ENCODE measurements at regions not wholly inside any gene's neighbourhood (a gene's known extent, or its start where the extent isn't known, plus 50 kb on each side); places are given as distances from the start of the nearest gene placed in this dataset.
"Not testable (repeated sequence)": the region's sequence is repeated elsewhere in the genome, so short reads cannot be mapped to it uniquely, and the experiment has no call there.

DNA sequence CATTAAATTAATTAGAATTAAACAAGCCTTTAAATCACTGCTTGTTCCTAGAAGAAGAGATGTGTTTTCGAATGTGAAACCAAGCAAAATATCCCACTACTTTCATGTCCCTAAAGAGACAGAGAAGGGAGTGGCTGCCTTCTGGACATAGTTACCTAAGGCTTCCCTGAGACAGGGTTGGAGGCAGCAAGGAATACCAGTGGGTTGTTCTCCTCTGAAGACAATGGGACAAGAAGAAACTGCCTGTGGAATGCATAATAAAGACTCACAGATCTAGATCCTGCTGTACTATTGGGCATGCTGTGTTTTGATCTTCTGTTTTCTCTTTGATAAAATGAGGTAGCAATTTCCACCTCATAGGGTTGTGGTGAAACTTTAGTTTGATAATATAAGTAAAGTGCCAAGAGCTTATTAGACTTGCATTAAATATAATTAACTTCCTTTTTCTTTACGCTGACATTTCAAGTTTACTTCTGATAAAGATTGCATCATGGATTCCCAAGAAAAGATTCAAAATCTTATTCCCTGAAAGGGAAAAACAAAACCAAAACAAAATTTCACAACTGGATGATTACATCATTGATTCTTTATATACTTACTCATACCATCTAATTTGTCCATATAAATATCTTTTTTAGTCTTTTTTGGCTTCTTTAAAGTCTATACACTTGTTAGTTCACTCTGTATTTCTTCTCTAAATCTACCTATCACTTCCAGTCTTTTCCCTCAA lies 621.3 kb downstream of the ETS1 start:
- DNase-seq (ENCODE audit: low spot score): no peak

DNA sequence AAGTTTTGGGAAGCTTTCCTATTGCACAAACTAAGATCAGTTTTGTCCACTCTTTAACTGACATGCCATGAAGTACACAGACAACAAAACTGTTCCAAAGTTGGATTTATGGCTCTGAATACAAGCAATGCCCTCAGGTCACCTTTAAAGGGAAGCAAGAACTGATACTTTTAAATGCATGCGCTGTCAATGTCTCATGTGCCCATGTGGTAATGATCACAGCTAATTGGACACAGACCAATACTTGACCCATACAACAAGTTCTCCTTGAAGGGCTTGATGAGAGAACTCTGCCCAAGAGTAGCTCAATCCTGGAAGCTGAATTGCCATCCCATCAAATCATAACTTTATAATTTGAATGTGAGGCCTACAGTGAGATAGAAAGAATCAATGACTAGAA lies 624.9 kb downstream of the ETS1 start:
- DNase-seq (ENCODE audit: low spot score): no peak

DNA sequence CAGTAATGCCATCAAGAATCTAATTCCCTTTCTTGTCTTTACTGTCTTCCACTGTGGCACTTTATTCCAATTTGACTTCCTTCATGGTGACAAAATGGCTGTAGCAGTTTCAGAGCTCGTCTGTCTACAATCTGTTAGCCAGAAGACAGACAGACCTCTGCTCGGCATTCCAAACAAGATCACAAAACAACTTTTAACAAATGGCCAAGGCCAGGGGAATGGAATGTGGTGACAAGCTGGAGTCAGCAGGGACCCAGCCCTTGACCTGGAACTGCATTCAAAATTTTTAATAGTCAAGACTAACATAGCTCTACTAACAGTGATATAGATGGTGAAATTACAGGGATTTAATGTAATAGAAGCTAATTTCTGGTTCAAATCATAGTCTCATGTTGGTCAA lies 637.2 kb downstream of the ETS1 start:
- no peak for DNase-seq (ENCODE audit: low spot score)

DNA sequence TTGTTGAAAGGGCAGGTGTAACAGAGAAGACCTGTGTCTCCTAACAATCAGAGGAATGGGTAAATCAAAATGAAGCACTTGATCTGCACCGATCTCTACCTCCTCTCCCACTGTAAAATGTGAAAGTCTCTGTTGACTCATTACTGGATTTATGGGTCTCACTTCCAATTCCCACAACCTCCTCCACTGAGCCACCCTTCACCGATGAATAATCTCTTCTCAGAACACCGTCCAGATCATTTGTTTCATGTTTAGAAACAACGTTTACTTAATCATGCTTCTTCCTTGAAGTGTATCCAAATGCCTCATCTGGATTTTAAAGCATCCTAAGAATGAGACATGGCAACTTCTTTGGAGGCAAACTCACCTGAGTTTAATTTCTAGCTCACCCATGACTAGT lies 643.6 kb downstream of the ETS1 start:
- no peak for DNase-seq (ENCODE audit: low spot score)

DNA sequence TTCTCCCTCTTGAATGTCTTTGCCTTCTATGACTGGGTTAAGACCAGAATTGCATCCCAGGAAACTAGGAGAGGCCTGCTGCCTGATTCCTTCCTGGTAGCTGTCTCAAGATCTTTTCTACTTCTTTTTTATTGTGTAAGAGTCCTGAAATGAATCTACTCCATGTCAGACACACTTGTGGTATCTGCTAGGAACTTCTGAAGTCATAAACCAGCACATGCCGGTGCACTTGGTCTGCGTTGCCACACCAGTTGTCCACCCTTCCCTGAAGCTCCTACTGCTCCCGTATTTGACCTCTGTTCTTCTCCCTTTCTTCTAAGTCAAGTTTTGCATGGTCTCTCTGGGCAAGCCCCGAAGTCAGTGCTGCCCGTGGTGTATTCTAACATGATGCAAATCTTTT lies 644.2 kb downstream of the ETS1 start:
- no peak for DNase-seq (ENCODE audit: low spot score)

DNA sequence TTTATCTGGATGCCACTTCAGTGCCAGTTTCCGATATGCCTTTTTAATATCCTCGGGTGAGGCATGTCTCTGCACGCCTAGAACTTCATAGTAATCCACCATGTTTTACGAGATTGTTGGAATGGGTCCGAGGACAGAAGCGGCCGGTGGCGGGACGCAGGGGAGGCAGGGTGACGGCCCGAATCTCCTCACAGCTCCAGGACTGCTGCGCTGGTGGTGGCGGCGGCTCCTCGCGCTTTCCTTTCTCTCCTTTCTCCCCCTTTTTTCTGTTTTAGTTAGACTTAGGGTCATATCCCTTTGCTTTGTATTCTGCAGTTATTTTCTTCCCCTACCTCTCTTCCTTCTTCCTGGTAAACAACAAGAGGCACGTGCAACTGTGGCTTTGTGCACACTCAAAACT lies 645.8 kb downstream of the ETS1 start:
- DNase-seq (ENCODE audit: low spot score): not testable (repeated sequence)

DNA sequence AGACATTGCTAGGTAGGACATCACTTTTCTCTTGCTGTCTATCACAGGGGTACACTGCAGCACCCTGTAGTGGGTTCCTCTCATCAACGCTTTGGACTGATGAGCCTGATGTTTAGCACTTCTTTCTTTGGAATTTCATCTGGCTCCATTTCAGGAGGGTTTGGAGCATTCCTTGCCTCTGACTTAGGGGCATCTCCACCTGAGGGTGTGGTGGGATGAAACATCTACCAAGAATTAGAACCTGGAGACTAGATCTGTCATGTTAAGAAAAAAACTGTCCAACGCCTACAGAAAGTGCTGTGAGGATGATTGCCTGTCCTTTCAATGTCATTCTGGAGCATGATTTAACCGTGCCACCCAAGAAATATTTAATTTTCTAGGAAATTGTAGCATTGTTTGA lies 648.4 kb downstream of the ETS1 start:
- no peak for DNase-seq (ENCODE audit: low spot score)

DNA sequence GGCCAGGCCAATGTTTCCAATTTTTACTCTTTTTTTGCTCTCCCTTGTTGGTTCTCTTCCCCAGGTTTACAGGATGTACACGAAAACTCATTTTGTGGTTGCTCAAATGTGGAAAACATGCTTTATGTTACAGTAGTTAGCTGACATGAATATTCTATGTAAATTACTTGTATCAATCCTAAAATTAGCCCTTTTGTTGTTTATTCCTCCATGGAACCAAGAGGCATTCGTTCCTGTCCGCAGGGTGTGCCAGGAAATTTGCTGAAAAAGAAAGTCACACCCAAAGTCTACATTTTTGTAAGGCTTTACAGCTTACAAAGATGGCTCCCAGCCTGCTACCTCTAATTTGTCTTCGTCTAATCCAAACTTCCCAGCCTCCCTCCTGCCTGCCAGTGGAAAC lies 652.3 kb downstream of the ETS1 start:
- DNase-seq (ENCODE audit: low spot score): no peak

DNA sequence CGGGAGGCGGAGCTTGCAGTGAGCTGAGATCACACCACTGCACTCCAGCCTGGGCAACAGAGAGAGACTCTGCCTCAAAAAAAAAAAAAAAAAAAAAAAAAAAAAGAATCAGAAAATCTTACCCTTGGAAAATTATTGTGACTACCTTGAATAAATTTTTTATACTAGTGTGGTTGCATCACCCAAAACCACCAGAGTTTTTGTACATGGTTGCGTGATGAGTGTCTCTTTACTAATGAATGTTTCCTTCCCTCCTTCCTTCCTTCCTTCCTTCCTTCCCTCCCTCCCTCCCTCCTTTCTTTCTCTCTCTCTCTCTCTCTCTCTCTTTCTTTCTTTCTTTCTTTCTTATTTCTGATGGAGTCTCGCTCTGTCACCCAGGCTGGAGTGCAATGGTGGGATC lies 653.4 kb downstream of the ETS1 start:
- DNase-seq (ENCODE audit: low spot score): not testable (repeated sequence)

DNA sequence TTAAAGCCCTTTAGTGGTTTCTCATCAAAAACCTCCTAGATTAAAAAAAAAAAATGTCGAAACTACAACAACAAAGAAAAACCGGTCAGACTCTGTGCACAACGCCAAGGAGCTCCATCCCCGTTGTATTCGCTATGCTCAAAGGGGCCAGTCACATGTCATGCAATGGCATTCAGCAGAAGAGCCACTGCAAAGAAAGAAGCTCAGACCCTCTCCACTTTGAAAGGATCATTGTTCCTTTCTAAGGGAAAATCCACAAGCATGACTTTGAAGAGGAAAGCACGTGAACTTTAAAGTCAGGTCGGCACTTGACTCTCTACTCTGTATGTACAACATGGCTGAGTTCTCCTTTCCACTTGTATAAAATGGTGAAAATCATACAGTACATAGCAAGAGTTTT lies 655.6 kb downstream of the ETS1 start:
- DNase-seq (ENCODE audit: low spot score): no peak

DNA sequence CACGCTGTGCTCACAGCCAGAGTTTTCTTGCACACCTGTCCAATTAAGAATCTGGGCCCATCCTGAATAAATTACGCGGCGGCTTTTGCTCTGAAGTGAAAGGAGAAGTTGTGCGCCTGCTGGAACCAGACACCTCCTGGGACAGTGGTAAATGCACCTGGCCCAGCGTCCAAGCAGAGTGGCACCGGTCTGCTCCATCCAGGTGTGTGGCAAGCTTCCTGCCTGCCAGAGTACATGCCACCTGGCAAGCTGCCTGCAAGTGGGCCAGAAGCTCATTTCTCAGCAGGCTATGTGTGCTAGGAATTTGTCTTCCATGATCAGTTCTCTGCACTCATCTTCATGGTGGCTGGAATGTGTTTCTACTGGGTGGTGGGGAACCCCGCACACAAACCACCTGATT lies 660.6 kb downstream of the ETS1 start:
- DNase-seq (ENCODE audit: low spot score): no peak

DNA sequence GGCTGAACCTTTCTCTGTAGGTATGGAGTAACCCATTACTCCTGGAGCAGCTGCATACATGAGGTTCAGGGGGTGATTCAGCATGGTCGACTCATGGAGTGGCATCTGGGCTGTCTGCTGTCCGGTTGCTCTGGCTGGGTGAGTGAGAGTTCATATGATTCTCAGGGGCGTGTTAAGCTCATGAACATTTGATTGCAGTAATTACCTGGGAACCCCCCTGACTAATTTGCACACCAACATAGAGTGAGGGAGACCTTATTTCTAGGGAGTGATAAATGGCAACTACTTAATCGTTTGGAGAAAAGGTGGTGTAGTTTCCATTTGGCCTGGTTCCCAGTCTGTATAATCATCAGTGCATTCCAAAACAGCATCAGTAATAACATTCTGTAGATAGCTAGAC lies 661.9 kb downstream of the ETS1 start:
- DNase-seq (ENCODE audit: low spot score): no peak

DNA sequence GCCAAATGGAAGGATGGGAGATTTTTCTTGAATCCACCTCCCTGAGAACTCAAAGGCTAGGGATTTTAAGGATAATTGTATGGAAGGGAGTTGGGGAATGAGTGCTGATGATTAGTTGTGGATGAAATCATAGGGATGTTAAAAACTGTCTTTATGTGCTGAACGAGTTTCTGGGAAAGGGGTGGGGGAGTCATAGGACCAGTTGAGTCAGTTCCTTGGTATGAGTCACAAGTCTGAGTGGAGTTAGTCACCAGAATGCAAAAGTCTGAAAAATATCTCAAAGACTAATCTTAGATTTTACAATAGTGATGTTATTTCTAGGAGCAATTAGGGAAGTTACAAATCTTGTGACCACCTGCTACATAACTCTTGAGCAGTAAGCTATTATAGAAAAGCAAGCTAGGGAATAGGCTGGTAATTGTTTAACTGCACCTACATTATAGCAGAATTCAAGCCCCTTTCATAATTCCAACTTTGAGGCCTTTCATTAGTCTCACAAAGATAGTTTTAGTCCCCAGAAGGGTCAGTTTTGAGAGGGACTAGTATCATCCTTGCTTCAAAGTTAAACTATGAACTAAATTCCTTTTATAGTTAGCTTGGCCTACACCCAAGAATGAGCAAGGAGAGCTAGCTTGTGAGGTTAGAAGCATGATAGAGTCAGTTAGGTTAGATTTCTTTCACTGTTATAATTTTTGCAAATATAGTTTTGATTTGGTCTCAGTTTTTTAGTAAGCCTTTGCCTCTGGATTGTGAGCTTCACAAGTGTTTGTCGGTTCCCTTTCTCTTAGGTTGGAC lies 668.0 kb downstream of the ETS1 start:
- DNase-seq (ENCODE audit: low spot score): no peak

DNA sequence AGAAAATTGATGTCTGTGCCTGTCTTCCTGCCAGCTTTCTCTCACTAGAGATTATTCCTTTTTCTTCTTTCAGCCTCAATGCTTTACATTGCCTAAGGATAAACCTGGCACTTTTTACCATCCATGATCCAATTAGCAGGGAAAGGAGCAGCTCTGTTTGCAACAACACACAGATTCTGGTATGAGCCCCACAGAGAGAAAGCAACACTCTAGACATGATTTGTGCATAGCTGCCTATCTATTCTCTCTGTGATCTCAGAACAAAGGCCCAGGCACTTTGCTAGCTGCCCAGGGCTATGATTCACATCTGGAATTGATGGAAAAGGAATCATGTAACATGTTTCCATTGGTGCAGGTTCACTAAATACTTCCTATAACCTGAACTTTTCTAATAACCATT lies 685.0 kb downstream of the ETS1 start:
- DNase-seq (ENCODE audit: low spot score): no peak

DNA sequence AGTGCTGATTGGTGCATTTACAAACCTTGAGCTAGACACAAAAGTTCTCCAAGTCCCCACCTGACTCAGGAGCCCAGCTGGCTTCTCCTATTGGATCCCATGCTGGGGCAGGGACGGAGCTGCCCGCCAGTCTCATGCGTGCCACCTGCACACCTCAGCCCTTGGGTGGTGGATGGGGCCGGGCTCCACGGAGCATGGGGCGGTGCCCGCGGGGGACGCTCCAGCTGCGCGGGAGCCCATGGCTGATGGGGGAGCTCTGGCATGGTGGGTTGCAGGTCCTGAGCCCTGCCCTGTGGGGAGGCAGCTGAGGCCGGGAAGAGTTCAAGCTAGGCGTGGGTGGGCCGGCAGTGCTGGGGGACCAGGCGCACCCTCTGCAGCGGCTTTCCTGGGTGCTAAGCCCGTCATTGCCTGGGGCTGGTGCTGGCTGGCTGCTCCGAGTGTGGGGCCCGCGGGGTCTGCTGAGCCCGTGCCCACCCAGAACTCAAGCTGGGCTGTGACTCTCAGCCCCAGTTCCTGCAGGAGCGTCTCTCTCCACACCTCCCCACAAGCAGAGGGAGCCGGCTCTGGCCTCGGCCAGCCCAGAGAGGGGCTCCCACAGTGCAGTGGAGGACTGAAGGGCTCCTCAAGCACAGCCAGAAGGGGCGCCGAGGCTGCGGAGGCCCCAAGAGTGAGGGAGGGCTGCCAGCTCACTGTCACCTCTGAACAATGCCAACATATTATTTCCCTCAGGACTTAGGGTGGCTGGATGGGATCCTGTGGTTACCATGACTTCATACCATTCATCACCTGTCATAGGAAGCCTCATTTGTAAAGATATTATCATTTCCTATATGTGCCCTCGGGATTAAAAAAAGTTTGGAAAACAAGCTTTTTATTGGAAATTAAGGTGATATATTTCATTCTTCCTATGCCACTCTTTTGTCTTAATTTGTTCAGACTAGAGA lies 688.7 kb downstream of the ETS1 start:
- no peak for DNase-seq (ENCODE audit: low spot score)

DNA sequence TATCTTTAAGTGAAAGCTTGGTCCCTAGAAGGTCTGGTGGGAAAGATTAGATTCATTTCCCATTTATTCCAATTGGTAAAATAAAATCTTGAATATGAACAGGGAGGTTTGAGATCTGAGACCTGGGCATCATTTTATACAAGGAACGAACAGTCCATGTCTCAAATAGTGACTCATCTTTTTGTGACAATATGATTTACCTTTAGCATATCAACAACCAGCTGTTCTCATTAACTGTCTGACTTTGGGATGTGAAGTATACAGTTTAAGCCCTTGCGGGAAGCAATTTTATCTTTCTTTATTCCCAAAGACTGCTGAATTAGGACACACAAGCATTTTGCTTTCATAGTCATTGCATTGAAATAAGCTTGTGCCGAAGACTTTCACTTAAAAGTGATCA lies 691.6 kb downstream of the ETS1 start:
- no peak for DNase-seq (ENCODE audit: low spot score)

DNA sequence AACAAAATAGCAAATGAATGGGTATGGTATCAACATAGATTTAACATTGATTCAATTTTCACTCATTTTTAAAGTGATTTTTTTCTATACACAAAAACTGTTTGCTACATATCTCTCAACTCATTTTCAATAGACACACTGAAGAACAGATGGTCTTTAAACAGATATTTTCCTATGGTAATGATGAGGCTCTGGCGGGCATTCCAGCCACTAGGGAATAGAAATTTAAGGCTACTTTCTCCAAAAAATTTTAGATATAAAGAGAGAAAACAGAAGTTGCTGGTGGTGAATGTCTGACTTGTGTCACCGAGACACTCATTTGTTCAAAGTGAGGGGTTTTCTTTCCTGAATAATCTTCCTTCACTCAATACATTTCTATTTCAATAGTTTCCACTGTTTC lies 693.0 kb downstream of the ETS1 start:
- no peak for DNase-seq (ENCODE audit: low spot score)

DNA sequence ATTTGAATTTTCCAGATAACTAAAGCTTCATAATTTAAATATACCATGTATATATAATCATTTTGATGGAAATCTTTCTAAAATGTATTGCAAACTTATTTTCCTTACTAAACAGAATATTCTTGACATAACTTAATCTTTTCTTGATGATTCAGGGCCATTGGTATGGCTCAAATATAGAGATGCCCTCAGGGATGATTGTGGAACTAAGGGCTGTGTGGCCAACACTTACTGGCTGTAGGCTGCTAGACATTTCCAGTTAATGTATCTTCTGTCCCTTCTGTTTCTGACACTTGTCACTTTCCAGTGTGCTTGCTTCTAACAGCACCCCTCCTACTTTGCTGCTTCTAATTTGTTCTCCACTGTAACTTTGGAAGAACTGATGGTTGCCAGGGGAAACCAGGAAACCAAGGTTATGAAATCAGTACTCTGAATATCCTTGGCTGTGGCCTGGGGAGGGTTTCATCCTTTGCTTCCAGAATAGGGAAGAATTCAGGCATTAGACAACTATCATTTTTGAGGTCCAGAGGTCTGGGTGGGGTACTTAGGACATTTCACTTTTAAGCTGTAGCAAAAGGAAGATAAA lies 697.2 kb downstream of the ETS1 start:
- no peak for DNase-seq (ENCODE audit: low spot score)

DNA sequence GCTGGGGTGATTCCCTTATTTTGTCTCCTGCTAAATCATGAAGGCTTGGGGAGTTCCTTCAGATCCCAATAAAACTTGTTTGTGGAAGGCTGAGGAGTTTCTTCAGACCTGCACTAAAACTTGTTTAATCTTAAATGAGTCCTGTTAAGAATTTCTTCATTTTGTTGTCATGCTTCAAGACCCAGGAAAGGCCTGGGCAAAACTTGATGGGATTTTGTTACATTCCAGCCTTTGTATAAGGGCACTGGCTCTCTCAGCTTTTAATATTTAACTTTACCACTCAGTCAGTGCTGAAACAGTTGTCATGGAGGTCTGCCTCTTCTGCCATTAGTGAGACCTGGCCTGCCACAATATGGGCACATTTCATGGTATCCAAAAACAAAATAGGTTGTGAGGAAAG lies 699.0 kb downstream of the ETS1 start:
- DNase-seq (ENCODE audit: low spot score): no peak

DNA sequence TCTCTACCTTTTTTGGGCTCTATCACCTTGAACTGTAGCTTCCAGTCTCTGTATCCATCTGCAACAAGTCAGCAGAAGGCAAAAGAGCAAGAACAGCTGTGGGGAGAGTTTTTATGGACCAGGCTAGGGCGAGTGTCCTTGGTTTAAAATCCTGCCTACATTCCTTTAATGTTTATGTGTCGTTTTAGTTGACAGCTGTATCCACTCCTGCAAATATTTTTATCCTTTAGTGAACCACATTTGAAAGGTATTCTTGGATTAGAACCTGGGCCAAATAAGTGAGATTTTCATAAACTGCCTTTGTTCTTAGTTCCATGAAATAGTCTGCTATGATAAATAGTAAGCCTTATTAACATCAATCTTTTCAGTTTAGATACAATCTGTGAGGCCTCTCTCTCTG lies 712.2 kb downstream of the ETS1 start:
- DNase-seq (ENCODE audit: low spot score): no peak

DNA sequence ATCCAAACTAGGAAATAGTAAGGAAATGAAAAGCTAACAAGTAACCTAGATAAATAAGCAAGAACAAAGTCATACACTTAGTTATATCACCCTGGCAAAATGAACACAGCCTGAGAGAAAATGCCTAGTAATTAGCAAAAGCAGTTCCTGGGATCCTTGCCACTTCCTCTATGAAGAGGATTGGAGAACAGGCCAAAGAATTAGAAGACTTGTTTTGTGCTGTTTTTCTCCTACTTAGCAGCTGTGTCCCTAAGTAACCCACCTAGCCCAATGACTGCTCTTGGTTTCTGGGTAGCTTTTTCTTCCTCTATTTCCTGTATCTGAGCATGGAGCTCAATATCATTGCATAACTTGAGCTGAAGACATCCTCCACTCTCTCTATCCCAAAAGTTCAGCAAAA lies 713.9 kb downstream of the ETS1 start:
- DNase-seq (ENCODE audit: low spot score): no peak

DNA sequence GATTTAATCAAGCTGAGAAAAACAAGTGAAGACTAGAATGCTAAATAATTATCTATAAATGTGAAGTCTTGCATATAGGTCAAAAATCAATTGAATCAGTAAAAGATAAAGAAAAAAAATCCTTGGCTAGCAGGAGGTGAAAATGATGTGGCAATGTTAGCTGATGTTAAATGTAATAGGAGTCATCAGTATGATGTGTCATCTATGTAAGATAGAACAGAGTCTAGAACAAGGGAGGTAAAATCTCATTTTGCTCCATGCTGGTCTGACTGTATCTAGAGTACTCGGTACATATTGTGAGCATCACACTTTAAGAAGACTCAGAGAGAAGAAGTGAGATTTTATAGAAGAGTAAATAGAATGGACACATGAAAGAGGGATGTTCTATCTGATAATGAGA lies 721.2 kb downstream of the ETS1 start:
- DNase-seq (ENCODE audit: low spot score): no peak
